GM12892 (cell line): ENCODE measurements at regions not wholly inside any gene's neighbourhood (a gene's known extent, or its start where the extent isn't known, plus 50 kb on each side); places are given as distances from the start of the nearest gene placed in this dataset.

Experiments used
- POLR2A ChIP-seq: IDR thresholded peaks from 2 replicates; pipeline ENCODE4 v1.6.1; 2011; ENCODE audit warnings: low read depth, low read length, control low read depth
- POLR2AphosphoS5 ChIP-seq: IDR thresholded peaks from 2 replicates; pipeline ENCODE4 v1.6.1; 2011; ENCODE audit warnings: low read depth, low read length, control low read depth

GRCh38 chr4:57318703-57319102 is 208.5 kb upstream of the IGFBP7 start:
- TF ChIP-seq POLR2A (no peak), POLR2AphosphoS5 (no peak)
